Mammary epithelial cell (primary cell): ENCODE measurements at regions not wholly inside any gene's neighbourhood (a gene's known extent, or its start where the extent isn't known, plus 50 kb on each side); places are given as distances from the start of the nearest gene placed in this dataset.

Experiments used
- CTCF ChIP-seq, 2 donors: IDR thresholded peaks in 1 of 2; conservative IDR thresholded peaks in 1 of 2; 2 replicates each; pipeline ENCODE4 v1.5.1; 2011 to 2012; ENCODE audit warnings: inconsistent platforms in 2 of 2, low read length in 2 of 2, mild to moderate bottlenecking in 2 of 2, control low read depth in 1 of 2, low read depth in 1 of 2; ENCODE audit not compliant: insufficient read depth in 1 of 2; ENCODE audit errors: extremely low read depth in 1 of 2
- EZH2 ChIP-seq: IDR thresholded peaks from 2 replicates; pipeline ENCODE4 v1.6.1; 2012; ENCODE audit warnings: low read length, inconsistent platforms, borderline replicate concordance

GRCh38 chr17:14859542-14859941, 405.6 kb downstream of the PMP22 start:
- no peak for TF ChIP-seq CTCF (conservative IDR thresholded peaks at IDR 0.05 in 1 of 2, IDR thresholded peaks at IDR 0.05 in 1 of 2; ENCODE audit: extremely low read depth in 1 of 2, insufficient read depth in 1 of 2, low read depth in 1 of 2, low read length in 2 of 2)
- TF ChIP-seq EZH2, result no peak
